ENCODE measurements at regions not wholly inside any gene's neighbourhood (a gene's known extent, or its start where the extent isn't known, plus 50 kb on each side); places are given as distances from the start of the nearest gene placed in this dataset.

DNA sequence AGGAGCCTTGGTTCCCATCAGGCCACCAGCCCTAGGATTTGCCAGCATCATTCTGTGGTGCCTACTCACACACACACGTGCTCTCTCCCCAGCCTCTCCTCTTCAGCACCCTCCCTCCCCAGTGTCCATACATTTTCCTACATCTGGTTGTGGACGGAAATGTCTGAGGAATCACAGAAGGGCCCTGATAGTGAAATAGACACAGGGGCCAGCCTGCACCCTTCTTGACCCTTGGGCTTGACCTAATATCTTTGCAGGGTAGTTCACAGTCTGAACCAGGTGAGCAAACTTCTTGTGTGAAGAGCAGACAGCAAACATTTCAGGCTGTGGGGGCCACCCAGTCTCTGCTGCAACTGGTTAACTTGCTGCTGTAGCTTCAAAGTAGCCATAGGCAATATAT lies 108.5 kb upstream of the NXT1 start:
- Histone ChIP-seq H3K27me3 (no peaks in the 10 kb centered on the region), H3K9me3 (no peaks in the 10 kb centered on the region), H3K36me3 (no peaks in the 10 kb centered on the region), H3K27ac (no peak overlapping the region), H3K4me3 (no peak overlapping the region), H3K4me1 (peaks cover 6 to 12% (median 12%) of the 10 kb centered on the region in 4 donors)
- TF ChIP-seq EP300 (IDR thresholded peaks at IDR 0.05) (no peak), POLR2A (IDR thresholded peaks at IDR 0.05) (no peak), POLR2AphosphoS5 (IDR thresholded peaks at IDR 0.05) (no peak)
- TF ChIP-seq, protein P1, sequence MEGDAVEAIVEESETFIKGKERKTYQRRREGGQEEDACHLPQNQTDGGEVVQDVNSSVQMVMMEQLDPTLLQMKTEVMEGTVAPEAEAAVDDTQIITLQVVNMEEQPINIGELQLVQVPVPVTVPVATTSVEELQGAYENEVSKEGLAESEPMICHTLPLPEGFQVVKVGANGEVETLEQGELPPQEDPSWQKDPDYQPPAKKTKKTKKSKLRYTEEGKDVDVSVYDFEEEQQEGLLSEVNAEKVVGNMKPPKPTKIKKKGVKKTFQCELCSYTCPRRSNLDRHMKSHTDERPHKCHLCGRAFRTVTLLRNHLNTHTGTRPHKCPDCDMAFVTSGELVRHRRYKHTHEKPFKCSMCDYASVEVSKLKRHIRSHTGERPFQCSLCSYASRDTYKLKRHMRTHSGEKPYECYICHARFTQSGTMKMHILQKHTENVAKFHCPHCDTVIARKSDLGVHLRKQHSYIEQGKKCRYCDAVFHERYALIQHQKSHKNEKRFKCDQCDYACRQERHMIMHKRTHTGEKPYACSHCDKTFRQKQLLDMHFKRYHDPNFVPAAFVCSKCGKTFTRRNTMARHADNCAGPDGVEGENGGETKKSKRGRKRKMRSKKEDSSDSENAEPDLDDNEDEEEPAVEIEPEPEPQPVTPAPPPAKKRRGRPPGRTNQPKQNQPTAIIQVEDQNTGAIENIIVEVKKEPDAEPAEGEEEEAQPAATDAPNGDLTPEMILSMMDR (IDR thresholded peaks at IDR 0.05): no peak
- 68 to 81% methylated on average over 2 of the region's 2 CpGs for WGBS, 2 donors
- ATAC-seq (ENCODE audit: low FRiP score in 2 of 2) (no peak), DNase-seq (no peak)

GRCh38 chr20:23241416-23241815 lies 109.2 kb upstream of the NXT1 start:
- H3K36me3 ChIP-seq: no peaks in the 10 kb centered on the region
- 93 to 94% methylated on average over 3 of the region's 3 CpGs for WGBS, 2 donors
- H3K4me3 ChIP-seq: no peak overlapping the region
- H3K27ac ChIP-seq: no peak overlapping the region
- no peak for TF ChIP-seq POLR2AphosphoS5 (IDR thresholded peaks at IDR 0.05)
- TF ChIP-seq, protein P1 (IDR thresholded peaks at IDR 0.05): no peak
- no peak for TF ChIP-seq EP300 (IDR thresholded peaks at IDR 0.05)
- H3K9me3 ChIP-seq: no peaks in the 10 kb centered on the region
- DNase-seq (no peak), ATAC-seq (ENCODE audit: low FRiP score in 2 of 2) (no peak)
- H3K4me1 ChIP-seq: peaks cover 0 to 7% (median 5%) of the 10 kb centered on the region in 4 donors
- H3K27me3 ChIP-seq: no peaks in the 10 kb centered on the region

DNA sequence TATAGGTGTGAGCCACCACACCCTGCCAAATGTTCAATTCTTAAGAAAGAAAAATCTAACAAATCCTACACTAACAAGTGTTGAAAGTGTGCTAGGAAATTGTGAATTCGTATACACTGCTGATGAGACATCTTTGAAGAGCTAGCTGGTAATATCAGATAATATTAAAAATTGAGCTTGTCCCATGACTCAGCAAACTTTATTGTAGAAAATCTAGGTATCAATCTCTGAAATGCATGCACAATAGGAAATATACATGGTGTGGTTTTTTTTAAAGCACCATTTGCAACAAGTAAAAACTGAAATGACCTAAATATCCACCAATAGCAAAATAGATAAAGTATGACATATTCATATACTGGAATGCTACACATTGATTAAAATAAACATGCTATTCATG lies 110.1 kb upstream of the NXT1 start:
- TF ChIP-seq POLR2A (IDR thresholded peaks at IDR 0.05) (no peak), POLR2AphosphoS5 (IDR thresholded peaks at IDR 0.05) (no peak), EP300 (IDR thresholded peaks at IDR 0.05) (no peak)
- TF ChIP-seq, protein P1 (IDR thresholded peaks at IDR 0.05): no peak
- ATAC-seq (ENCODE audit: low FRiP score in 2 of 2): no peak
- 85 to 90% methylated on average over 1 of the region's 1 CpG for WGBS, 2 donors

GRCh38 chr20:23237201-23237600 lies 113.4 kb upstream of the NXT1 start:
- ATAC-seq (ENCODE audit: low FRiP score in 2 of 2): no peak
- H3K27me3 ChIP-seq: no peaks in the 10 kb centered on the region
- DNase-seq: no peak
- no peaks in the 10 kb centered on the region for H3K36me3 ChIP-seq
- peaks cover 0 to 4% (median 1%) of the 10 kb centered on the region in 4 donors for H3K9me3 ChIP-seq
- H3K4me3 ChIP-seq: no peak overlapping the region
- H3K4me1 ChIP-seq: peaks cover 0 to 6% (median 0%) of the 10 kb centered on the region in 4 donors
- TF ChIP-seq POLR2AphosphoS5 (IDR thresholded peaks at IDR 0.05) (no peak), EP300 (IDR thresholded peaks at IDR 0.05) (no peak), POLR2A (IDR thresholded peaks at IDR 0.05) (no peak)
- TF ChIP-seq, protein P1 (IDR thresholded peaks at IDR 0.05): no peak
- no peak overlapping the region for H3K27ac ChIP-seq

More for the DNA sequence above, 110.1 kb upstream of the NXT1 start:
- no peaks in the 10 kb centered on the region for H3K36me3 ChIP-seq
- H3K27ac ChIP-seq: no peak overlapping the region
- peaks cover 0 to under 1% (median 0%) of the 10 kb centered on the region in 4 donors for H3K4me1 ChIP-seq
- H3K27me3 ChIP-seq: no peaks in the 10 kb centered on the region
- H3K4me3 ChIP-seq: no peak overlapping the region
- no peaks in the 10 kb centered on the region for H3K9me3 ChIP-seq
- DNase-seq: no peak
